Upper lobe of right lung (tissue), 1 donor: ENCODE measurements at regions not wholly inside any gene's neighbourhood (a gene's known extent, or its start where the extent isn't known, plus 50 kb on each side); places are given as distances from the start of the nearest gene placed in this dataset.

Experiments
- ATAC-seq: fragments of 200-7000 bp; cut with Tn5 transposase; one replicate; pipeline ENCODE4 v1.9.1; 2020; ENCODE audit warnings: mild to moderate bottlenecking, moderate library complexity
- DNase-seq: peaks from one replicate; pipeline ENCODE4 v3.0.0-alpha.2; 2020
- H3K27ac ChIP-seq: fragments of 200-600 bp; one replicate; pipeline ENCODE4 v1.8.0; 2022
- H3K27me3 ChIP-seq: fragments of 200-600 bp; one replicate; pipeline ENCODE4 v1.8.0; 2022; ENCODE audit warnings: mild to moderate bottlenecking
- H3K36me3 ChIP-seq: fragments of 200-600 bp; one replicate; pipeline ENCODE4 v1.8.0; 2022
- H3K4me1 ChIP-seq: fragments of 200-600 bp; one replicate; pipeline ENCODE4 v1.8.0; 2022
- H3K4me3 ChIP-seq: fragments of 200-600 bp; one replicate; pipeline ENCODE4 v1.8.0; 2022; ENCODE audit warnings: mild to moderate bottlenecking
- H3K9me3 ChIP-seq: fragments of 200-600 bp; one replicate; pipeline ENCODE4 v1.8.0; 2022
- CTCF ChIP-seq: fragments of 200-600 bp; IDR thresholded peaks from one replicate; pipeline ENCODE4 v1.8.0; 2022; ENCODE audit warnings: antibody characterized with exemption
- intact Hi-C: fragments of 100-400 bp; cut with DNase I; formaldehyde crosslinking; loops from one replicate; pipeline ENCODE4 v1.11.0; 2022
- donor health status: DM: no; HTN: yes; CAD: no; lungs with severe emphysema.

- H3K27me3 ChIP-seq = no peaks in the 10 kb centered on the region
- intact Hi-C loops = no loop called here
- H3K36me3 ChIP-seq = no peaks in the 10 kb centered on the region
- no peak overlapping the region for H3K27ac ChIP-seq
- ATAC-seq (peak; percentile 20), DNase-seq (no peak)
- no peak overlapping the region for H3K4me3 ChIP-seq
- no peak for TF ChIP-seq CTCF
- H3K9me3 ChIP-seq = no peaks in the 10 kb centered on the region
- H3K4me1 ChIP-seq = no peaks in the 10 kb centered on the region
These were observed 658.8 kb upstream of the DEFB115 start for GRCh38 chr20:30598460-30599230.

GRCh38 chr20:30599990-30600389 lies 657.5 kb upstream of the DEFB115 start:
- TF ChIP-seq CTCF = no peak
- Histone ChIP-seq H3K27me3 (no peaks in the 10 kb centered on the region), H3K4me1 (no peaks in the 10 kb centered on the region), H3K4me3 (no peak overlapping the region), H3K27ac (no peak overlapping the region), H3K9me3 (no peaks in the 10 kb centered on the region), H3K36me3 (no peaks in the 10 kb centered on the region)
- ATAC-seq (no peak), DNase-seq (no peak)
- intact Hi-C loops = no loop called here

GRCh38 chr20:30601974-30602373 lies 655.5 kb upstream of the DEFB115 start:
- Histone ChIP-seq H3K9me3 (peaks cover 12% of the 10 kb centered on the region), H3K4me1 (no peaks in the 10 kb centered on the region), H3K27me3 (no peaks in the 10 kb centered on the region), H3K36me3 (no peaks in the 10 kb centered on the region), H3K27ac (no peak overlapping the region), H3K4me3 (no peak overlapping the region)
- no peak for DNase-seq
- intact Hi-C loops = no loop called here
- ATAC-seq = no peak
- no peak for TF ChIP-seq CTCF

- DNase-seq = no peak
- intact Hi-C loops = no loop called here
- no peak for TF ChIP-seq CTCF
These were observed 655.0 kb upstream of the DEFB115 start for GRCh38 chr20:30602424-30602823.

GRCh38 chr20:30606990-30607389 lies 650.5 kb upstream of the DEFB115 start:
- Histone ChIP-seq H3K27ac (no peak overlapping the region), H3K4me3 (no peak overlapping the region), H3K4me1 (no peaks in the 10 kb centered on the region), H3K9me3 (peaks cover 12% of the 10 kb centered on the region), H3K36me3 (no peaks in the 10 kb centered on the region), H3K27me3 (no peaks in the 10 kb centered on the region)
- no peak for ATAC-seq
- no peak for DNase-seq
- intact Hi-C loops = no loop called here
- TF ChIP-seq CTCF = no peak

More at GRCh38 chr20:30602424-30602823, 655.0 kb upstream of the DEFB115 start:
- ATAC-seq = no peak
- Histone ChIP-seq H3K27me3 (no peaks in the 10 kb centered on the region), H3K4me3 (no peak overlapping the region), H3K27ac (no peak overlapping the region), H3K4me1 (no peaks in the 10 kb centered on the region), H3K36me3 (no peaks in the 10 kb centered on the region), H3K9me3 (peaks cover 12% of the 10 kb centered on the region)
